Hematopoietic multipotent progenitor cell treated with erythropoietin and hydrocortisone succinate and interleukin-3 and kit ligand, for 15 days (in vitro differentiated cells): ENCODE measurements at regions not wholly inside any gene's neighbourhood (a gene's known extent, or its start where the extent isn't known, plus 50 kb on each side); places are given as distances from the start of the nearest gene placed in this dataset.
"Not testable (repeated sequence)": the region's sequence is repeated elsewhere in the genome, so short reads cannot be mapped to it uniquely, and the experiment has no call there.

Source experiments
- DNase-seq: peaks from one replicate; pipeline ENCODE4 v3.0.0-alpha.2; 2015; ENCODE audit warnings: low spot score

GRCh38 chr9:108444400-108445358 is 411.1 kb downstream of the ACTL7B start:
- no peak for DNase-seq

GRCh38 chr9:108443741-108444140 is 412.0 kb downstream of the ACTL7B start:
- no peak for DNase-seq

- no peak for DNase-seq
Measured at GRCh38 chr9:108443019-108443633, 412.7 kb downstream of the ACTL7B start.

- no peak for DNase-seq
Measured at GRCh38 chr9:108442627-108443018, 413.2 kb downstream of the ACTL7B start.

GRCh38 chr9:108441726-108442125 is 414.1 kb downstream of the ACTL7B start:
- no peak for DNase-seq

GRCh38 chr9:108441251-108441650 is 414.5 kb downstream of the ACTL7B start:
- DNase-seq = no peak

- DNase-seq = no peak
Measured at GRCh38 chr9:108439947-108440346, 415.8 kb downstream of the ACTL7B start.

GRCh38 chr9:108437656-108438055 is 418.1 kb downstream of the ACTL7B start:
- no peak for DNase-seq

- no peak for DNase-seq
Measured at GRCh38 chr9:108436448-108436847, 419.3 kb downstream of the ACTL7B start.

GRCh38 chr9:108434502-108434901 is 421.3 kb downstream of the ACTL7B start:
- DNase-seq = no peak

GRCh38 chr9:108434036-108434435 is 421.8 kb downstream of the ACTL7B start:
- DNase-seq = no peak

- DNase-seq = no peak
Measured at GRCh38 chr9:108430655-108431054, 425.1 kb downstream of the ACTL7B start.

GRCh38 chr9:108427751-108428150 is 428.0 kb downstream of the ACTL7B start:
- DNase-seq = no peak

- not testable (repeated sequence) for DNase-seq
Measured at GRCh38 chr9:108426421-108426940, 429.3 kb downstream of the ACTL7B start.

- DNase-seq = no peak
Measured at GRCh38 chr9:108423433-108423832, 432.4 kb downstream of the ACTL7B start.

- no peak for DNase-seq
Measured at GRCh38 chr9:108419379-108419778, 436.4 kb downstream of the ACTL7B start.

GRCh38 chr9:108417726-108418125 is 438.1 kb downstream of the ACTL7B start:
- no peak for DNase-seq

GRCh38 chr9:108417312-108417711 is 438.5 kb downstream of the ACTL7B start:
- DNase-seq = no peak

GRCh38 chr9:108416324-108416723 is 439.5 kb downstream of the ACTL7B start:
- DNase-seq = no peak

- no peak for DNase-seq
Measured at GRCh38 chr9:108413809-108414208, 442.0 kb downstream of the ACTL7B start.

GRCh38 chr9:108412755-108413154 is 443.0 kb downstream of the ACTL7B start:
- DNase-seq = no peak

GRCh38 chr9:108411632-108412031 is 444.2 kb downstream of the ACTL7B start:
- DNase-seq = no peak

- no peak for DNase-seq
Measured at GRCh38 chr9:108410161-108410560, 445.6 kb downstream of the ACTL7B start.
